ENCODE measurements at regions not wholly inside any gene's neighbourhood (a gene's known extent, or its start where the extent isn't known, plus 50 kb on each side); places are given as distances from the start of the nearest gene placed in this dataset.
"Not testable (repeated sequence)": the region's sequence is repeated elsewhere in the genome, so short reads cannot be mapped to it uniquely, and the experiment has no call there.

- DNase-seq (ENCODE audit: low spot score); ATAC-seq: not testable (repeated sequence)
Observed at GRCh38 chr7:116373229-116373628, 126.3 kb upstream of the CAV2 start.

GRCh38 chr7:116377721-116378120, 121.8 kb upstream of the CAV2 start:
- no peak for DNase-seq (ENCODE audit: low spot score)

DNA sequence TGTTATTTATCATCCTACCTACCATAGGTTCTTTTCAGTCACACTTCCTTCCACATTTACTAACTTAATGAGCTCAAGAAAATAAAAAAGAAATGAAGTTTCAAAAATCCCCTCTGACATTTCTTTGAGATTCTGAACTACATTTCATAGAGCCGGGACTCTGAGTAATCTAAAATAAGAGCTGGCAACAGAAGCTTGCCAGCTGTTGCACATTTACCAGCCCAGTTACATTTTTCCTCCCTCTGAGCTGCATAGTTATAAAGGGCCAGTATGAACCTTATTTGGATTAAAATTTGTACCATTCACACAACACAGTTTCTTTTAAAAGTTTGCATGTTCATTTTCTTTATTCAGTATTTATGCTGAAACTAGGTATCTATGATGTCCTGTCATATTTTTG, 119.5 kb upstream of the CAV2 start:
- DNase-seq (ENCODE audit: low spot score) (no peak), ATAC-seq (no peak)

More at GRCh38 chr7:116377721-116378120, 121.8 kb upstream of the CAV2 start:
- no peak for ATAC-seq

DNA sequence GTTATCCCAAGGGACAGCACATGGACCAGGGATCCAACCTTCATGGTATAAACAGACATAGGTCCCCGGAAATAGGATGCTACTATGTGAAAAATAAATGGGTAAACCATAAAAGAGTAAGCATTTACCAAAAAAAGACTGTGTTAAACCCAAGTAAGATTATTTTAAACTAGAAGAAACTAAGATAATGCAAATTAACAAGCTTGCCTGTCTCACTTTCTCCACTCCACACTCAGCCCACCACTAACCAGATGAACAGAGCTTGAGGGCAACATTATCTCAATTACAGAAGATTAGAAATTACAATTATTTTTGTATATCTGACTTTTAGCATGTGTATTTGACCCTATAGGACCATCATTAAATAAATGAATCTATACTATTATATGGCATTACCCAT, 117.2 kb upstream of the CAV2 start:
- DNase-seq (ENCODE audit: low spot score): no peak
- no peak for ATAC-seq

- ATAC-seq (no peak), DNase-seq (ENCODE audit: low spot score) (no peak)
Observed at GRCh38 chr7:116384936-116385635, 114.5 kb upstream of the CAV2 start.

- no peak for ATAC-seq
- no peak for DNase-seq (ENCODE audit: low spot score)
Observed at GRCh38 chr7:116386674-116387073, 112.9 kb upstream of the CAV2 start.

DNA sequence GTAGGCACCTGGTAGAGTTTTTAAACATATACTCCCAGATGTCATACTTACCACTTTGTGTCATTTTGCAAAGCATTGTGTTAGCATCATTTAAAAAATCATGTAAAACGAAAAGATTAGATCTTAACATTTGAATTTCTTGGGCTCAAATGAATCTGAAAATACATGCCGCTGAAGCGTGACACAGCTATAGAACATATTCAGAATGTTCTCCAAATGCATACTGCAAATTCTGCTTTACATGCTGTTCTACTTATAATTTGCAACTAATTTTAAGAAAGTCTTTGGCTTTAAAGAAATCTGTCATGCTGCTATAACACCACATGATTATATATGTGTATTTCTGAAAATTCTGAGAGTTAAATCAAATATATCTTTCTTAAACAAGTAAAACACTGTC, 109.2 kb upstream of the CAV2 start:
- ATAC-seq: no peak
- no peak for DNase-seq (ENCODE audit: low spot score)

GRCh38 chr7:116392806-116393205, 106.7 kb upstream of the CAV2 start:
- DNase-seq (ENCODE audit: low spot score) (no peak), ATAC-seq (no peak)

- DNase-seq (ENCODE audit: low spot score) (no peak), ATAC-seq (peak; percentile 33)
Observed at GRCh38 chr7:116393654-116394053, 105.9 kb upstream of the CAV2 start.

DNA sequence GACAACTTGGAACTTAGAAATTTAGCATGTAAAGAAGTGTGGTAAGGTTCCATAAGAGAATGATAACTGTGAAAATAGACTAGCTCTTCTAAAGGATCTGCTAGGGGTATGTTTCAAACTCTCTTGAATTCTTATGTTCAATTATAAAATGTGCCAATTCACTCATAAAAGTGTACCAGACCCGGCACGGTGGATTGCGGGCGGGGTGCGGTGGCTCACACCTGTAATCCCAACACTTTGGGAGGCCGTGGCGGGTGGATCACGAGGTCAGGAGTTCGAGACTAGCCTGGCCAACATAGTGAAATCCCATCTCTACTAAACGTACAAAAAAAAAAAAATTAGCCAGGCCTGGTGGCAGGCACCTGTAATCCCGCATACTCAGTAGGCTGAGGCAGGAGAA, 105.4 kb upstream of the CAV2 start:
- no peak for DNase-seq (ENCODE audit: low spot score)

GRCh38 chr7:116395141-116395791, 104.3 kb upstream of the CAV2 start:
- ATAC-seq: no peak
- DNase-seq (ENCODE audit: low spot score): no peak

More for the DNA sequence above, 105.4 kb upstream of the CAV2 start:
- ATAC-seq: no peak

DNA sequence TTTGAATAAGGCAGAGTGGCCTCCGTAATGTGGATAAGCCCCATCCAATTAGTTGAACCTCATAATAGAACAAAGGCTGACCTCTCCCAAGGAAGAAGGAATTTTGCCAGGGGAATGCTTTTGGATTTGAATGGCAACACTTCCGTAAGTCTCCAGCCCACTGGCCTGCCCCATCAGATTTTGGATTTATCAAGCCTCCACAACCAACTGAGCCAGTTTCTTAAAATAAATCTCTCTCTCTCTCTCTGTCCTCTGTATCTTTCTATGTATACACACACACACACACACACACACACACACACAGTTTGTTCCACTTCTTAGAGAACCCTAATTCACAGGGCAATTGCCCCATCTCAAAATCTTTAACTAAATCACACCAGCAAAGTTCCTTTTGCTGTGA, 100.9 kb upstream of the CAV2 start:
- no peak for DNase-seq (ENCODE audit: low spot score)

DNA sequence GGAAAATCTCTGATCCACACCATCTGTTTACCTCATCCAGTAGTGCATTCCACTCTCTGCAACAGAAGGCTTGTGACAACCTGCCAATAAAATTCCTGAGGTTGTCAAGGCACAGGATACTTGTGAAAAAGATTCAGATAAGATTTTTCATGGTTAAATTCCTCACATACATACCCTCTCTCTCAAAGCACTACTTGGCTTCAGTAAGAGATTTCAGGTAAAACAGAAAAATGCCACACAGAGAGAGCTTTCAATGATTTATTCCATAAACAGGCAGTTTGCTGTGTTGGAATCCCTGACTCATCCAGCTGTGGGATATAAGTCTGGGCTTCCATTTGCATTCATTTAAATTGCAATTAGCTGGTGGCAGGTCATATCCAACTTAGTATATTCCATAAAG, 99.7 kb upstream of the CAV2 start:
- DNase-seq (ENCODE audit: low spot score): no peak
- no peak for ATAC-seq

More for the DNA sequence above, 100.9 kb upstream of the CAV2 start:
- ATAC-seq: no peak

DNA sequence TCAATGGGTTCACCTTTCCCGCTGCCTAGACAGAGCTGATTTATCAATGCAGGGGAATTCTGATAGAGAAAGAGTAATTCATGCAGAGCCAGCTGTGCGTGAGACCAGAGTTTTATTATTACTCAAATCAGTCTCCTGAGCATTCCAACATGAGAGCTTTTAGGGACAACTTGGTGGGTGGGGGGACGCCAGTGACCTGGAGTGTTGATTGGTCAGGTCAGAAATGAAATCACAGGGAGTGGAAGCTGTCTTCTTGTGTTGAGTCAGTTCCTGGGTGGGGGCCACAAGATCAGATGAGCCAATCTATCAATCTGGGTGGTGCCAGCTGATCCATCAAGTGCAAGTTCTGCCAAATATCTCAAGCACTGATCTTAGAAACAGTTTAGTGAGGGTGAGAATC, 99.0 kb upstream of the CAV2 start:
- ATAC-seq (no peak), DNase-seq (ENCODE audit: low spot score) (no peak)

DNA sequence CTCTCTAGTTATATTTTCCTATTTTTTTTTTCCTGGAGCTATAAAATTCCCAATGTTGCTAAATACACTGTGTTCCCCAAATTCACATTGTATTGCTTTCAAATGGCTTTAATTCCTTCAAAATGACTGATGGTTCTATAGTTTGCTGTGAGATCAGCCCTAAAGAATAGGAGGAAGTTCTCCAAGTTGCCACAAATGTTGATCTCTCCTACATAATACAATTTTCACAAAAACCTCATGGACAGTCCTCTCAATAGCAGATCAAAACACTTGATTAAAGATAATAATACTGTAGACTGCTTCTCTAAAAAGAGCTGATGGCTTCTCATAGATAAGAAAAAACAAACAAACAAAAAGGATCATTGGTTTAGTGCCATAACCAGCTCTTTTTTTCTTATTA, 97.8 kb upstream of the CAV2 start:
- no peak for DNase-seq (ENCODE audit: low spot score)
- ATAC-seq: no peak

GRCh38 chr7:116403265-116403664, 96.3 kb upstream of the CAV2 start:
- DNase-seq (ENCODE audit: low spot score) (no peak), ATAC-seq (no peak)

DNA sequence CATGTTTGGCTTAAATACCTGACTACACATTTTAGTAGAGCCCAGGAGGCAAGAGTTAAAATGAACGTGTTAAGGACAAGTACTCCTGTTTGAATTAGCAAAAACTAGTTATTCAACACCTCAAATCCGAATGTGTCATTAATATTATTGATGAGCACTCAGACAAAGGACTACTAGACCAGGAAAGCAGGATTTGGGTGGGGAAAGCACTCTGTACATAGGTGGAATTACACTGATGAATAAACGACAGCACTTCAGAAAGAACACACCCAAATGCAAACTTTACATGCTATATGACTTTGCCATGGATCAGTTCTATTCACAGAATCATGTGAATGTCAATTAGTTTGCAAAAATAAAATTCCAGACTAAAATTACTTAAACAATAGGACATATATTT, 95.1 kb upstream of the CAV2 start:
- DNase-seq (ENCODE audit: low spot score) (no peak), ATAC-seq (no peak)

- ATAC-seq (no peak), DNase-seq (ENCODE audit: low spot score) (no peak)
Observed at GRCh38 chr7:116405810-116406209, 93.7 kb upstream of the CAV2 start.

DNA sequence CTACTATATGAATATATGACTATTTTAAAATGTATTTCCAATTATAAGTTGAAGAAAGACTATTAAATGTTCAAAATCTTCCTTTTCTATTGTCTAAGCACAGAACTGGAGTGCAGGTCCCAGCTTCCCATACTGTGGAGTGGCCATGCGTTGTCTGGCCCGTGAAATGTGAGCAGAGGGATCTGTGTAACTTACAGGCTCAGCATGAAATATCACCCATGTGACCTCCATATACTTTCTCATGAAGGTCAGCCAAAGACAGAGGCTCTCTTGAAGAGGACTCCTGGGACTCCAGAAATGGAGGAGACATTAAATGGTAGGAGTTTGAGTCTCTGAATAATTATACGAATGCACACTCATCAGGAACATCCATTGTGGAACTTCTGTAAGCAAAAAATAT, 92.4 kb upstream of the CAV2 start:
- ATAC-seq (no peak), DNase-seq (ENCODE audit: low spot score) (no peak)

GRCh38 chr7:116408166-116408565, 91.4 kb upstream of the CAV2 start:
- DNase-seq (ENCODE audit: low spot score) (no peak), ATAC-seq (no peak)

DNA sequence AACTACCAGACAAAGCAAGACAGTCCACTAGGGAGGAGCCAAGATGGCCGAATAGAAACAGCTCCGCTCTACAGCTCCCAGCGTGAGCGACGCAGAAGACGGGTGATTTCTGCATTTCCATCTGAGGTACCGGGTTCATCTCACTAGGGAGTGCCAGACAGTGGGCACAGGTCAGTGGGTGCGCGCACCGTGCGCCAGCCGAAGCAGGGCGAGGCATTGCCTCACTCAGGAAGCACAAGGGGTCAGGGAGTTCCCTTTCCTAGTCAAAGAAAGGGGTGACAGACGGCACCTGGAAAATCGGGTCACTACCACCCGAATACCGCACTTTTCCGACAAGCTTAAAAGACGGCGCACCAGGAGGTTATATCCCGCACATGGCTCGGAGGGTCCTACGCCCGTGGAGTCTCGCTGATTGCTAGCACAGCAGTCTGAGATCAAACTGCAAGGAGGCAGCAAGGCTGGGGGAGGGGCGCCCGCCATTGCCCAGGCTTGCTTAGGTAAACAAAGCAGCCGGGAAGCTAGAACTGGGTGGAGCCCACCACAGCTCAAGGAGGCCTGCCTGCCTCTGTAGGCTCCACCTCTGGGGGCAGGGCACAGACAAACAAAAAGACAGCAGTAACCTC, 90.6 kb upstream of the CAV2 start:
- not testable (repeated sequence) for DNase-seq (ENCODE audit: low spot score); ATAC-seq

- ATAC-seq; DNase-seq (ENCODE audit: low spot score): not testable (repeated sequence)
Observed at GRCh38 chr7:116410694-116411093, 88.8 kb upstream of the CAV2 start.

Data from left lobe of liver (tissue), 2 donors.